Fibroblast of skin of right quadriceps (primary cell): ENCODE measurements at regions not wholly inside any gene's neighbourhood (a gene's known extent, or its start where the extent isn't known, plus 50 kb on each side); places are given as distances from the start of the nearest gene placed in this dataset.
"Not testable (repeated sequence)": the region's sequence is repeated elsewhere in the genome, so short reads cannot be mapped to it uniquely, and the experiment has no call there.

Source experiments
- DNase-seq: peaks from one replicate; pipeline ENCODE4 v3.0.0-alpha.2; 2013

DNA sequence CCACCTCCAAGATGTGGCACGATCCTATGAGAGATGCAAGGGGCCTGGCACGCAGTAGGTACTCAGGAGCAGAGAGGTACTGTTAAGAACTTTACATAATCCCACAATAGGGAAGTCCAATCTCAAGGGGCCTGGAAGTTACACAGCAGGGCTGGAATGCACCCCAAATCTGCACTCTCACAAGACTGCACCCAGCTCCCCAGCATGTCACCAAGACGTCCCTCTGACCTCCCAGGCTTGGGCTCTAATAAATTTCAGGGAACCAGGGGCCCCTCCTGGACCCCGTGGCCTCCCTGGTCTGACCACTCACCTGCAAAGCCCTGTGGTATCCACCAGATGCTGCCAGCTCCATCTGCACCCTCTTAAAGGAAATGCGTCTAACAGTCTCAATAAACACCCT lies 94.9 kb downstream of the OAT start:
- no peak for DNase-seq

DNA sequence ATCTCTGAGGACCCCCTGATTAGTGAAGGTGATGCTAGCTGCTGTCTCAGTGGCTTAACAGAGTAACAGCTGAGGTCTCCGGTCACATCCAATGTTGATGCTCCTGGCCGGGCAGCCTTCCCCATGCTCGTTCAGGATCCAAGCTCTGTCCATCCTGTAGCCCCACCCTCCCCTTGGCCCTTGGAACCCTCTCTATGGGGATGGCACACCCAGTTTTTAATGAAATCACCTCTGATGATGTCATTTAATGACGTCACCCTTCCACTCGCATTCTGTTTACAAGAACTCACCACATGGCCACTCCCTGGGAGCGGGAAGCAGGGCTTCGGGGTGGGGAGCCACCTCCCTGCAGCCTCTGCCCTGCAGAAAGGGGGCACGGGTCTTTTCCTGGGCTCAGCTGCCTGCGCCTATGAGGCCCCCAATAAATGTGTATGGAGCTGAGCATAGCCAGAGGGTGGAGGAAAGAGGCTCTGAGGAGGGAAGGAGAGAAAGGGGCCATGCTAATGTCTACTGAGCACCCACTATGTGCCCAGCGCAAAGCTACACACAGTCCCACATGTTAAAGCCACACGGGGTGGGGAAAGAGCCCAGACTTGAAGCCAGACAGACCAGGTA lies 95.5 kb downstream of the OAT start:
- no peak for DNase-seq

DNA sequence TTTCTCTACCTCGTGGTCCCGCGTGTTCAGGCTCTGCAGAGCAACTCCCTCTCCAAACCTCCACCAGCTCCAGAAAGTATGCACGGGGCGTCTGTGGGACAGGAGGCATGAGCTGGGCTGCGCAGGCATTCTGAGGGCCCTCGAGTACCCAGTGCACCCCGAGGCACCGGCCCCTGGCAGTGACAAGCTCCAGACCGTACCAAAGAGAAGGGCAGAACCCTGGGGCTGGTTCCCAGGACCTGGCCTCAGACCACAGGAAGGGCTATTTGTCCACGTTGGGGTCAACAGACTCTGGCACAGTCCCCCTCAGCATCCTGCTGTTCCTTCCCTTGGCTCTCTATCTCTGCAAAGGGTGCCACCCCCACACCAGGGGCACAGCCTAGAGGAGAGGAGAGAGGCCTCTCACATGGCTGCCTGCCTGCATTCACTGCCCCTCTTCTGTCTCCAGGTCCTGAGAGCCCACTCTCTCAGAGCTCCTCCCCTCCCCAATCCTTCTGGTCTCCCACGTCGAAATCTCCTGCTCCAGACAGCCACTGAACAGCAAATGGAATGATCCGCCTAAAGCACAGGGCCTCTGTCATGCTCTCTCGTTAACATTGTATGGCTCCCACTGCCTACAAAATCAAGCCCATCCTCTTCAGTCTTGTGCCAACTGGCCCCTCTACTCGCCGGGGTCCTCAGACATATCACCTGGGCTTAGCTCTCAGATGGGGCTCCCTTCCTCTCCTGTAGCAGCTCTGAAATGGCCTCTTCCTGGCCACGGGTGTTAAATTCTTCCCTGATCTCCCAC lies 96.3 kb downstream of the OAT start:
- no peak for DNase-seq

DNA sequence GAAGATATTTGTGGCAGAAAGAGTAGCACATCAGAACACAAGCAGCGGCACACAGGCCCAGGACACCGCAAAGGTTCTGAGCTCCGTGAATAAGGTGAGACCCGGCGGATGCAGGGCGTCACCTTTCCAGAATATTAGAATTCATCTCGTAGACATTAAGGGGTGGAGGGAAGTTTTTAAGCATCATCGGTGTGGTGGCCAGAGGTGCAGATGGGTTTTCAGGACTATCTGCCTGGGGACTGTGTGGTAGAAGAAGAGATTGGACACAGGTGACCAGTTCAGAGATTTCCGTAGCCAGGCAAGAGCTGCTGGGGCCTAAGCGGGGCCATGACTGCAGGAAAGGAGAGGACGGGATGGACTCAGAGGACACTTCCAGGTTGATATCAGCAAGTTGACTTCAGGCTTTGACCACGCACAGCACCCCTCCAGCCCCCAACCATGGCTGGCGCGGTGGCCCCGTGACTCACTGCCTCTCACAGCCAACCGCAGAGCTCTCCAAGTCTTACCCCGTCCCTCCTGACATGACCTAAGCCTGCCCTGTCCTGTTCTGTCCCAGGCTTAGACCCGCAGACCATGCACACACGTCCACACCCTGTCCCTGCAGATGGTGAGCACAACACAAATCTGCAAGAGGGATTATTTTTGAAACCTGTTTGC lies 97.2 kb downstream of the OAT start:
- no peak for DNase-seq

DNA sequence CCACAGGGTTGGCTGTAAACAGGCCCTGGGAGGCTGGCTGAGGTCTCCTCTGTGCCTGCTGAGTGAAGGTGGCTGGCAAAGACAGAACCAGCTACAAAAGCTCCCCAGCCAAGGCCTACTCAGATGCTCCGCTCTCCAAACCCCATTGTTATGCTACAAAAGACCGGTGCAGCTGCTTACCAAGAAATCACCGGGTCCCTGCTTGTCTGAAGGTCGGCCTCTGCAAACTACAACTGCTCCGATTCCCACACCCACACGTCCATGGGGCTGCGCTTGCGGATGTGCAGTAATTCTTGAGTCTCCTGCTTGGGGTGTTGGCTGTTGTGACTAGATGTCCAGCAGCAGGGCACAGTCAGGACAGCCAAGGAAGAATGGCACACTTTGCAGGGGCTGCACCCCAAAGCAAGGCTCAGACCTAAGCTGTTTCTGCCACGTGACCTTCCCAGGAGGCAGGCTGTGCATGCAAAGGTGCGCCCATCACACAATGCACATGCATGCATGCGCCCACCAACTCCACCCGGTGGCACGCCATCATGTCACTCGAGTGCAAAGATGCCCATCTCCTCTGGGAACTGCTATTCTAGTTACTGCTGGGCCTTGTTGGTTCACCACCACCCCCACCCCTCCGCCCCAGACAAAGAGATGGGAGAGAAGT lies 97.8 kb downstream of the OAT start:
- no peak for DNase-seq

DNA sequence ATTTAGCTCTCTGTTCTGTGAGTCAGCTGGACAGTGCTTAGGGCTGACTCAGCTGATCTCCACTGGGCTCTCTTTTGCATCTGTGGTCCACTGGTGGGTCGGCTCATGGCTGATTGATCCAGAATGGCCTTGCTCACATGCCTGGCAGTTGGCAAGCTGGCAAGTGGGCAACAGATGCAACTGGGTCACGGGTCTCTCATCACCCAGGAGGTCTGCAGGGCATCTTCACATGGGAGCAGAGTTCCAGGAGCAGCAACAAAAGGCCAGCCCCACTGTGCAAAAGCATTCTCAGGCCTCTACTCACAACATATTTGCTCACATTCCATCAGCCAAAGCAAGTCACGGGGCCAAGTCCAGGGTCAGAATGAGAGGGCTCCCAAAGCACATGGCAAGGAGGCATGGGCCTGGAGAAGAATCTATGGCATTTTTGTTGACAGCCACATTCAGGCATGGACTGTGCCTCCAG lies 98.8 kb downstream of the OAT start:
- no peak for DNase-seq

DNA sequence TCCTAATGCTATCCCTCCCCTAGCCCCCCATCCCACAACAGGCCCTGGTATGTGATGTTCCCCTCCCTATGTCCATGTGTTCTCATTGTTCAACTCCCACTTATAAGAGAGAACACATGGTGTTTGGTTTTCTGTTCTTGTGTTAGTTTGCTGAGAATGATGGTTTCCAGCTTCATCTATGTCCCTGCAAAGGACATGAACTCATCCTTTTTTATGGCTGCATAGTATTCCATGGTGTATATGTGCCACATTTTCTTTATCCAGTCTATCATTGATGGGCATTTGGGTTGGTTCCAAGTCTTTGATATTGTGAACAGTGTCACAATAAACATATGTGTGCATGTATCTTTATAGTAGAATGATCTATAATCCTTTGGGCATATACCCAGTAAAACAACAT lies 99.2 kb downstream of the OAT start:
- not testable (repeated sequence) for DNase-seq

DNA sequence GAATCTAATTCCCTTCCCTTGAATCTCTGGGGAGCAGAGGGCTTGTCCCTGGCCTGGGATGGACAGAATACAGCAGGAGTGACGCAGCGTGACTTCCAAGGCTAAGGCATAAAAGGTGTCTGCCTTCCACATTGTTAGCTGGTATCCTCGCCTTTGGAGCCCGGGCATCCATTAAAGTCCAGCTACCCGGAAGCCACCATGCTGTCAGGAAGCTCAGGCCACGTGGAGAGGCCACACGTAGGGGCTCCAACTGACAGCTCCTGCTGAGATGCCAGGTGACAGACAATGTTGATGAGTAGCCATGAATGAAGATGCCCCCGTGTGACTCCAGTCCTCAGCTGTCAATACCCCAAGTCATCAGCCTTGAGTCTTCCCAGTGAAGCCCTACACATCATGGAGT lies 99.9 kb downstream of the OAT start:
- no peak for DNase-seq

DNA sequence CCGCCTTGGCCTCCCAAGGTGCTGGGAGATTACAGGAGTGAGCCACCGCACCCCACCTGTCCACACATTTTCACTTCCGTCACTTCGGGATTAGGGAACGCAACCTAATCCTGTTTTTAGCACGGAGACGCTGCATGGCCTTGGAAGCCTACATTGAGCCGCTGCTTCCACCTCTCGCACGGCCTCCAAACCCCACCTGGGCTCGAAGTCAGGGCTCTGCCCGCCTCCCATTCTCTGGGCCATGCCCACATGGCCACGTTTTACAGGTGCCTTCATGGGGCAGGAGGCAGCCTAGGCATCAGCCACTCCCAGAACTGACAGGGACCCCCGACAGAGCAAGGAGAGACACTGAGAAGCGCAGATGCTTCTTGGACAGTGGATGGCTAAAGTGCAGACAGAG lies 100.6 kb downstream of the OAT start:
- no peak for DNase-seq

DNA sequence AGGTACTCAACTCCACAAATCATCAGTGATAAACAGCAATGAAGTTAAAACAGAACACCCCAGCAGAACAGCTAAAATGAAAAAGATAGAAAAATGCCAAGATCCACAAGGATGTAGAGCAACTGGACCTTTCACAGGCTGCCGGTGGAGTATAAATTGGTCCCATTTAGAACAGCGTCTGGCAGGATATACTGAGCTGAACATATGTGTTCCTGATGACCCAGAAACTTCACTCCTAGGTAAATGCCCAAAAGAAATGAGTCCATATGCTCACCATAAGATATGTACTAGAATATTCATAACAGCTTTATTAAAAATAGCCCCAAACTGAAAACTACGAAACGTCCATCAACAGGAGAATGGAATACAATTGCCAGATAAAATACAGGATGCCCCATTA lies 102.4 kb downstream of the OAT start:
- no peak for DNase-seq

DNA sequence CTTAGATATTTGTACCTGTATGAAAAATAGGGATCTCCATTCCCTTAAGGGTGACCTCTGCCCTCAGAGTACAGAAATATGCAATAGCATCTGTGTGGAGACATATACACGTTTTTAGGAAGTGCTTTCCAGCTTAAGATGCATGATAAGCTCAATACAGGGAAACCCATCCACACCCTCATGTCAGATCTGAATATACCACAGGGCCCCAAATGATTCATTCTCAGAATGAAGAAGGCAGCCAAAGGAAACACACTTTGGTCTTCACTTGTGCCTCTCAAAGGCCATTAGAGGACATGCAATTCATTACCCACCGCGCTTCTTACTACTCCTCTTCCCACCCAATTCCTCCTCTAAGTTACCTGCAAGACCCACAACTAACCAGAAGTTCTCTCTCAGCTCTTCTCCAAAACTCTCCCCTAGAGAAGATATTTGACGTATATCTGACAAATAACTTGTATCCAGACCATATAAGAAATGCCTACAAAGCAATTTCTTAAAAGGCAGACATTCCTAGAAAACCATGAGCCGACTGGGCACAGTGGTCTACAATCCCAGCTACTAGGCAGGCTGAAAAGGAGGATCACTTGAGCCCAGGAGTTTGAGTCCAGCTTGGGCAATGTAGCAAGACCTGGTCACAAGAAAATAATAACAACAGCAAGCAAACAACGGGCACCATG lies 103.0 kb downstream of the OAT start:
- DNase-seq, result no peak

DNA sequence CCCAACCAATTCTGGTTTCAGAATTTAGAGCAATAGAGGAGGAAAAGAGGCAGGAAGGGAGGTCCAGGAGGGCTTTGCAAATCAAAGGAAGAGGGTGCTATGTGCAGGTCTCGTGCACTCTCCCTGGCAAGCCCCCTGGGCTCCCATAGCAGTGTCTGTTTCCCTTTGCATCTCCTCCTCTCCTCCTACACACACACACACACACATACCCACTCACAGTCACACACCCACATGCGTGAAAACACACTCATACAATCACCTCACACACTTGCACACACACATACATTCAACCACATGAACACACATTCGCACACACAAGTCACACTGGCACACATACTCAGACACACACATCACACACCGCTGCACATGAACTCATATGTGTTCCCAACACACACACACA lies 105.3 kb downstream of the OAT start:
- DNase-seq, result no peak

DNA sequence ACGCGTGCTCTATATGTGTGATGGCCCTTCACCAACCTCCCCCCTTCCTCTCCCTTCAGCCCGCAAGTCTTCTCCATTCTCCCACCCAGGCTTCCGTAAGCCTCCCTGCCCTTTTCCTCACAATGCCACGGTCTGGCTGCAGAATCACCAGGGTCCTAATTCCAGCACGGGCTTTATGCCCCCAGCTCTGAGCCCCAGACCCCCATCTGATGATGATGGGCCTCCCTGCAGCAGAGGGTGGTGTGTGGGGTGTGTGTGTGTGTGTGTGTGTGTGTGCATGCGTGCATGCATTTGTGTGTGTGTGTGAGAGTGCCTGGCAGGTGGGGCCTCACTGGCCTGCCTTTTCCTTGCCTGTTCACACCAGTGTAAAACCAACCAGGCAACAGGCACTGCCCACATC lies 109.9 kb downstream of the OAT start:
- DNase-seq, result no peak

DNA sequence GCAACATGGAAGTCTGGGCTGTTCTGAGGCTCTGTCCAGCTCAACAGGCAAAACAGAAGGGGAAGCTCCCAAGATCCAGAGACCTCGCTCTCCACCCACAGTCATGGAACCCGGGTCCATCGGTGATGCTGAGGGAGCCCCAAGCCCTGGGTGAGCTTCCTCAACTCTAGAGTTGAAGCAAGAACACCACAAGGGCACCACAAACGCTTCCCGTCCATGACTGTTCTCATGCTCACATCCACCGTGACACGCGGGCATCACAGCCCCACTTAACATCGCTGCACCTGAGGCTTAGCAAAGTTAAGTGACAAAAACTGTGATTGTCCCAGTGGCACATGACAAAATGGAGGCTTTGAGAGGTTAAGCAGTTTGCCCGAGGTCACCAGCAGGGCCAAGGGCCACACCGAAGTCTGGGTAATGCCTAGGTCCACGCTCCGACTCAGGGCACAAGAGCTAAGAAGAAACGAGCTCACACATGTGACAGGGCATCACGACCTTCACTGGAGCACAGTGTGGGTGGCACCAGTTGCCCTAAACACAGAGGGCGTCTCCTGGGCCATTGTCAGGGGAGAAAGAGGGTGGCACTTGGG lies 110.6 kb downstream of the OAT start:
- DNase-seq, result no peak

DNA sequence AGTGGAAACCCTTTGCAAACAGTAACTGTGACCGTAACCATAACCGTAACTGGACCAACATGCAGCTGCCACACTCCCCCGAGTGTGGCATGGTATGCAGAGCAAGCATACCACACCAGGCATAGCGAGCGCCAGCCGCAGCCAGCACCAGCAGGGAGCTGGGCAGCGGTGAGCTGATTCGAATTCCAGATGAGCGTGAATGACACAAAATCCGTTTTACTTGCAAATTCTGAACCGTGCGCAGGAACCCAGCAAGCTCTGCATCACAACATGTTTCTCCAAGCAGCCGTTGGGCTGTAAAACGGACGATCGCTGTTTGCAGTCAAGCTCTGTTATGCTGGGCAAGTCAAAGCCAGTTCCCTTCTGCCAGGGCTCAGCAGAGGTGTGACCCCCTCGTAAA lies 111.1 kb downstream of the OAT start:
- no peak for DNase-seq

DNA sequence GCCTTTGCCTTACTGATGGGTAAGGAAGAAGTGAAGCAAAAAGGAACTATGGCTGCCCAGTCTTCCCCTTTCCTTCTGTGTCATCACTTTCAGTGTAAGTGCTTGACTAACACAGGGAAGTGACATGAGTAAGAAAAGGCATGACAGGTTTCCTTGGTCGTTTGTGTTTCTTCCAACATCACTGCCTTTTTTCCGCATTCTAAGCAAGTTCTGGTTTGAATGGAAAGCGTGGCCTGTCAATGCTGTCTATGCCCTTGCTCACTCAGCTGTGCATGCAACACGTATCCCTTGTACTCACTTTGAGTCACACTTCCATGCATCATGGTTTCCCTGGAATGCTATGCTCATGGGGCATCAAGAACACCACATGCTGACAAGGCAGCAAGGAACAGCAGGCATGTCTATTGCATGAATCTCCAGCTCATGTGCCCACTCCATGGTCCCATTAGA lies 111.8 kb downstream of the OAT start:
- no peak for DNase-seq

DNA sequence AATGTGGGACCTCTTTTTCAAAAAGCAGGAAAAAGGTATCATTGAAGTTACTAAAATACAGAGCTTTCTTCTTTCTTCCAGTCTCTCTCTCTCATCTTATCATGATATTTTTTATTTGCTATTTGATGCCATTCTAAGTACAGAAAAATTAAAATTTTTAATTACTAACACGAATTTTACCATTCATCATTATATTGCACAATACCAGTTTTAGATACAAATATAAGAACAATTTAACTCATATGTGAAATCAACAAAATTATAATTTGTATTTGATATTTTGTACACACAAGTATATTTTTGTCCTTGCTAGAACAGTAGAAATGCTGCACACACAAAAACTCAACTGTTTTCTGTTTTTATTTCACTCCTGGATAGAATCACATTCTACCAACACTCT lies 112.2 kb downstream of the OAT start:
- DNase-seq, result no peak

DNA sequence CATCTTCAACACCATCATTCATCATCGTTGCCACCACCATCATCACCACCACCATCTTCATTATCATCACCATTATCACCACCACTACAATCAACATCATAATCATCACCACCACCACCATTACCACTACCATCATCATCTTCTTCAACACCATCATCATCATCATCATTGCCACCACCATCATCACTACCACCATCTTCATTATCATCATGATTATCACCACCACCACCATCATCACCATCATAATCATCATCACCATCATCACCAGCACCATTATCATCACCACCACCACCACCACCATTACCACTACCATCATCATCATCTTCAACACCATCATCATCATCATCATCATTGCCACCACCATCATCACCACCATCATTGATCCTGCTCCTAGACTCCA lies 112.7 kb downstream of the OAT start:
- no peak for DNase-seq

DNA sequence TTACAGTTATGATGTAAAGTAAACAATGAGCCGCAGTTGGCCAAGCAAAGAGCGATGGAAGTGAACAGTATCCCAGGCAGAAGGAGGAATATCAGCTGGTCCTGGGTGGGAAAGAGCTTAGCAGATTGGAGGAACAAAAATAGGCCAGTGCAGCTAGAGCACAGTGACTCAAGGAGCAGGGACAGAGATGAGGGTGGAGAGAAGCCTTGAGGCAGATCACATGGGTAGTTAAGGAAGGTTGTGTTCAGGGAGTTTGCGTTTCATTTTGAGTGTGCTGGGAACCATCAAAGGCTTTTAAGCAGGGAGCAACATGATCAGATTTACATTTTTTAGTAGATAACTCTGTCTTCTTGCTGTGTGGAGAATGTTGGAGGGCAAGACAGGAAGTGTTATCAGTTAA lies 113.6 kb downstream of the OAT start:
- no peak for DNase-seq

DNA sequence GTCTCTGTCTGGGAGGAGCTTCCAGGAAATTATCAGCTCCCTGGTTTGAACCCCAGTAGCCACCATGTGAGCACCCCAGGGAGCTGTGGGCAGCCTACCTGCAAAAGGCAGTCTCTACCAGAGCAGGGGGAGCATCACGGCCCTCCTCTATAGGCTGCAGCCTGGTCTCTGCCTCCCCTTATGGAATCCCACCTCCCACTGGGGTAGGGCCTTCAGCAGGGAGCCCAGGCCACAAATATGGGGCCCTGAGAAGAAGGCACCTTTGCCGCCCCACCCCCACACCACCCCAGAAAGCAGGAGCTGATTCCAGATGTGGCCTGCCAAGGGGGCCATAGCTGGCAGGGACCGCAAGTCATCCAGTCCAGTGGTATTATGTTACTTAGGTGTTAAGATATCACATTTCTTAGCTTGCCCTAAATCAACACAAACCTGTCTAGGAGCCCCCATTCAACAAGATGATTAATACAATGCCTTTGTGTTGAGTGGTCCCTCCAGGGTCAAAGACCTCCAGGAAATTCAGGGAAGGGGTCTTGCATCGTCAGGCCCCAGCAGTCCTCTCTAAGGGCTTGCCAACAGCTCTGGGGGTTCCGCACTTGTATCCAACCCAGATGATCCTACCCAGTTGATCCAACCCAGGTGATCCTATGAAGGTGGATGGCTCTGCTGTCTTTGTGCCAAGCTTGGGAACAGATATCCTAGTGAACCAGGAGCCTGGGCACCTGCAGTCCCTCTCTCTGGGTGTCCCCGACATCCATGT lies 114.9 kb downstream of the OAT start:
- no peak for DNase-seq

DNA sequence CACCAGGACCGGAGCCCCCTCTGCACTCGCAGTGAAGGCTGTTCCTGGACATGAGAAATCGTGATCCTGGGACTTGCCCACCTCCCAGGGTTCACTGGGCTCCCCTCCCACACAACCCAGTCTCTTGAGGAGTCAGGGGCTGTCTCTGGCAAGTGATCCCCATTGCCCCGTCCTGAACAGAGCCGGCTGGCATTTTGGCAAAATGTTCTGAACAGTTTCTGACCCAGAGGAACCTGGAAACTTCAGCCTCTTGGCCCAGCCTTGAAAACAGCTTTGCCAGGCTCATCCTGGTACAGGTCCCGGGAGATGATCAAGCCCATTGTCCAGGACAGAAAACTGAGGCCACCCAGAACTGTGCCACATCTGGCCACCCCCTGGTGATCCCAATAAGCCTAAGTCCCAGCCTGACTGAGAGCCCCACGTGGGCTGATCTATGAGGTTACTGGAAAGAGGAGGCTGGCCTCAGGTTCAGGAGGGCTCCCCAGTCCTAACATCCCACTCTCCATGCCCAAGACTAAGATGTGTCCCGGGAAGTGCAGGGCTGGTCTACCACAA lies 115.7 kb downstream of the OAT start:
- DNase-seq, result no peak

DNA sequence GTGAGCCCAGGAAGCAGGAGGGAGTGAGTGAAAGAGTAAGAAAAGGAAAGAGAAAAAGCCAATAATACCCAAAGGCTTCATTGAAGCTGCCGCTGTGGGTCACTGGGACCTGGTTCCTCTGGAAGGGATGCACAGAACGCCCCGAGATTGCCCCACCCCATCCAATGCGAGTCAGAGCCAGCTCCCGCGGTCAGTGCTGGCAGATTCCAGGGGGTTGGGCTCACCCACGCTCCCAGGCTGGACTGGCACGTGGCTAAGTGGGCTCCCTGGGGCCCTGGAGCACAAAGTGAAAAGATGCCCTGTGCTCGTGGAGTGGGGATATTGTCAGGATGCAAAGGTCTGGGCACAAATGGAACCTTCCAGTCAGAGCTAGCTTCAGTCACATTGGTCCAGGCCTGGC lies 117.0 kb downstream of the OAT start:
- DNase-seq, result no peak
